Sigmoid colon (tissue), 6 donors: ENCODE measurements at regions not wholly inside any gene's neighbourhood (a gene's known extent, or its start where the extent isn't known, plus 50 kb on each side); places are given as distances from the start of the nearest gene placed in this dataset.
"Not testable (repeated sequence)": the region's sequence is repeated elsewhere in the genome, so short reads cannot be mapped to it uniquely, and the experiment has no call there.

Experiments
- DNase-seq: peaks from one replicate; pipeline ENCODE4 v3.0.0-alpha.2; 2019
- H3K27ac ChIP-seq, 4 donors: fragments of 200-600 bp; sonication (generic); one replicate each; pipeline ENCODE4 v1.5.1; 2016 to 2019; ENCODE audit warnings: mild to moderate bottlenecking in 1 of 4
- H3K27me3 ChIP-seq, 3 donors: fragments of 200-600 bp; sonication (generic); one replicate each; pipeline ENCODE4 v1.5.1; 2019; ENCODE audit warnings: mild to moderate bottlenecking in 1 of 3
- H3K36me3 ChIP-seq, 4 donors: fragments of 200-600 bp; sonication (generic); one replicate each; pipeline ENCODE4 v1.5.1; 2016 to 2019
- H3K4me1 ChIP-seq, 4 donors: fragments of 200-600 bp; sonication (generic); one replicate each; pipeline ENCODE4 v1.5.1; 2017 to 2019
- H3K4me3 ChIP-seq, 4 donors: fragments of 200-600 bp; sonication (generic); one replicate each; pipeline ENCODE4 v1.5.1; 2017 to 2019; ENCODE audit warnings: mild to moderate bottlenecking in 2 of 4, moderate library complexity in 1 of 4
- H3K9me3 ChIP-seq, 4 donors: fragments of 200-600 bp in 3 of 4; sonication (generic) in 3 of 4; one replicate each; pipeline versions ENCODE4 v1.5.1 to v1.6.1; 2013 to 2019
- EP300 ChIP-seq, 4 donors: sonication (generic); formaldehyde crosslinking; IDR thresholded peaks; one replicate each; pipeline ENCODE4 v1.6.1; 2017; ENCODE audit warnings: antibody characterized with exemption in 4 of 4
- POLR2A ChIP-seq, 2 donors: fragments of 450-650 bp; IDR thresholded peaks; one replicate each; pipeline ENCODE4 v1.6.1; 2016; ENCODE audit warnings: antibody characterized with exemption in 2 of 2, mild to moderate bottlenecking in 2 of 2, moderate library complexity in 2 of 2
- POLR2AphosphoS5 ChIP-seq, 4 donors: sonication (generic); formaldehyde crosslinking; IDR thresholded peaks; one replicate each; pipeline ENCODE4 v1.6.1; 2017; ENCODE audit warnings: antibody characterized with exemption in 4 of 4
- WGBS, 2 donors: extraction: QIAGEN DNeasy Blood & Tissue Kit; methylation state at CpG; one replicate each; pipeline ENCODE4 v1.1.7; 2013; 5-methylcytosine and 5-hydroxymethylcytosine counted together
- intact Hi-C: fragments of 100-400 bp; cut with DNase I; formaldehyde crosslinking; loops from one replicate; pipeline ENCODE4 v1.15.1; 2023
- TF ChIP-seq, protein P1 (sequence below), 4 experiments: fragments of 450-650 bp in 3 of 4; fragments of 200-600 bp in 1 of 4; IDR thresholded peaks; one replicate each; pipeline ENCODE4 v1.5.1; 2016 to 2019; ENCODE audit warnings: antibody characterized with exemption in 4 of 4, mild to moderate bottlenecking in 3 of 4, moderate library complexity in 2 of 4
- donor health status: healthy with polysubstance abuse.
- donor health status: healthy.

DNA sequence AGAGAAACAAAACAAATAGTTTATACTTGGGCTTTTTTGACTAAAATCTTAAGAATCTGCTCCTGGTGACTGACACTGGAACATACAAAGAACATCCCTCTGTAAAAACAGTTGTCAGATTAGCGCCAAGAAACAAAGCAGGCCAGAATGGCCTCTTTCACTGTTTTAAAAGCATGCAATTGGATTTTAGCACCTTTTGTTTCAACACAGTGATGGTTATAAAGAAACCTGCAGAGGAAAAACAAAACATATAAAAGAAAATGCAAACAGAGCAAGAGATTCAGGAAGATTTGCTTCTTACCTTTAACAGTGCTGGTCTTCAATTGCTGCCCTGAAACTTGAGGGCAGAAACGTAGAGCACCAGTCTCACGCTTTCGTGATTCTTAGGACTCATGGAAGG, 652.2 kb upstream of the KCND2 start:
- WGBS, 2 donors, result 49% methylated on average over 4 of the region's 4 CpGs
- DNase-seq, result no peak
- Histone ChIP-seq H3K9me3 (no peaks in the 10 kb centered on the region), H3K27ac (no peak overlapping the region), H3K4me1 (no peaks in the 10 kb centered on the region), H3K4me3 (no peak overlapping the region), H3K36me3 (no peaks in the 10 kb centered on the region), H3K27me3 (no peaks in the 10 kb centered on the region)
- TF ChIP-seq POLR2AphosphoS5 (IDR thresholded peaks at IDR 0.05) (no peak), POLR2A (IDR thresholded peaks at IDR 0.05) (no peak), EP300 (IDR thresholded peaks at IDR 0.05) (no peak)
- TF ChIP-seq, protein P1, sequence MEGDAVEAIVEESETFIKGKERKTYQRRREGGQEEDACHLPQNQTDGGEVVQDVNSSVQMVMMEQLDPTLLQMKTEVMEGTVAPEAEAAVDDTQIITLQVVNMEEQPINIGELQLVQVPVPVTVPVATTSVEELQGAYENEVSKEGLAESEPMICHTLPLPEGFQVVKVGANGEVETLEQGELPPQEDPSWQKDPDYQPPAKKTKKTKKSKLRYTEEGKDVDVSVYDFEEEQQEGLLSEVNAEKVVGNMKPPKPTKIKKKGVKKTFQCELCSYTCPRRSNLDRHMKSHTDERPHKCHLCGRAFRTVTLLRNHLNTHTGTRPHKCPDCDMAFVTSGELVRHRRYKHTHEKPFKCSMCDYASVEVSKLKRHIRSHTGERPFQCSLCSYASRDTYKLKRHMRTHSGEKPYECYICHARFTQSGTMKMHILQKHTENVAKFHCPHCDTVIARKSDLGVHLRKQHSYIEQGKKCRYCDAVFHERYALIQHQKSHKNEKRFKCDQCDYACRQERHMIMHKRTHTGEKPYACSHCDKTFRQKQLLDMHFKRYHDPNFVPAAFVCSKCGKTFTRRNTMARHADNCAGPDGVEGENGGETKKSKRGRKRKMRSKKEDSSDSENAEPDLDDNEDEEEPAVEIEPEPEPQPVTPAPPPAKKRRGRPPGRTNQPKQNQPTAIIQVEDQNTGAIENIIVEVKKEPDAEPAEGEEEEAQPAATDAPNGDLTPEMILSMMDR (IDR thresholded peaks at IDR 0.05), result no peak
- intact Hi-C loops, result no loop called here

DNA sequence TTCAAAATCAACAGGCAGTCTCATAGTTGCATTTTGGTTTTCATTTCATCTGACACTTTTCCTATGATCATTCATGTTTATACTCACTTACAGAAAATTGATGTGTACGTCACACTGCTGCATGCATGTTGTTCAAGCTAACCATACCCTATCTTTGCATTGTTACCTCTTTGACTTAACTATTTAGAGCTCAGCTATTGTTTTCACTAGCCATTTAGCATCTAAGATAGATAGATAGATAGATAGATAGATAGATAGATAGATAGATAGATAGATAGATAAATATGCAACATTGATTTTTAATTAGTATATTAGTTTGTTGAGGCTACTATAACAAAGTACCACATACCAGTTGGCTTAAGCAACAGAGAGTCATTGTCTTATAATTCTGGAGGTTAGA, 649.5 kb upstream of the KCND2 start:
- no peak for DNase-seq
- H3K27me3 ChIP-seq, result no peaks in the 10 kb centered on the region
- H3K4me3 ChIP-seq, result no peak overlapping the region
- no peak for TF ChIP-seq EP300 (IDR thresholded peaks at IDR 0.05)
- TF ChIP-seq POLR2A (IDR thresholded peaks at IDR 0.05), result no peak
- TF ChIP-seq, protein P1 (IDR thresholded peaks at IDR 0.05), result no peak
- no peaks in the 10 kb centered on the region for H3K9me3 ChIP-seq
- no peak overlapping the region for H3K27ac ChIP-seq
- intact Hi-C loops, result no loop called here
- WGBS, 2 donors, result 72% methylated on average over 1 of the region's 1 CpG
- H3K36me3 ChIP-seq, result no peaks in the 10 kb centered on the region
- no peaks in the 10 kb centered on the region for H3K4me1 ChIP-seq

DNA sequence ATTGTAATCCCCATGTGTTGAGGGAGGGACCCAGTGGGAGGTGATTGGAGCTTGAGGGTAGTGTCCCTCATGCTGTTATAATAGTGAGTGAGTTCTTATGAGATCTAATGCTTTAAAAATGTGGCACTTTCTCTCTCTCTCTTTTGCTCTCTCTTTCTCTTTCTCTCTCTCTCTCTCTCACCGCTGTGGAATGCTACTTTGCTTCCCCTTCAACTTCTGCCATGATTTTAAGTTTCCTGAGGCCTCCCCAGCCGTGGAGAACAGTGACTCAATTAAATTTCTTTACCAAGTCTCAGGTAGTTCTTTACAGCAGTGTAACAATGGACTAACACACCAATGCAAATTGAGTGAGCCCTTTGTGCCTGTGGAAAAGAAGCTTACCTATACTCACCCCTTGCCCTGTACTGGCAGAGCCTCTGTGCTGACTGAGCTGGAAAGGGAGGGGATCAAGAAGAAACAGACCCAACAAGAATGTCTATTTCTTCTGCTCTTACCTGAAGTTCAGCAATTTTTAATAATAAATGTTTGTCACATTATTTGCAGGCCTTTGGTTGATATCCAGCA, 642.5 kb upstream of the KCND2 start:
- no peaks in the 10 kb centered on the region for H3K36me3 ChIP-seq
- H3K9me3 ChIP-seq, result no peaks in the 10 kb centered on the region
- 44 to 57% methylated on average over 2 of the region's 2 CpGs for WGBS, 2 donors
- DNase-seq, result no peak
- H3K27me3 ChIP-seq, result no peaks in the 10 kb centered on the region
- H3K27ac ChIP-seq, result no peak overlapping the region
- TF ChIP-seq, protein P1 (IDR thresholded peaks at IDR 0.05), result no peak
- TF ChIP-seq POLR2A (IDR thresholded peaks at IDR 0.05) (no peak), POLR2AphosphoS5 (IDR thresholded peaks at IDR 0.05) (no peak), EP300 (IDR thresholded peaks at IDR 0.05) (no peak)
- intact Hi-C loops, result no loop called here
- H3K4me3 ChIP-seq, result no peak overlapping the region
- no peaks in the 10 kb centered on the region for H3K4me1 ChIP-seq

DNA sequence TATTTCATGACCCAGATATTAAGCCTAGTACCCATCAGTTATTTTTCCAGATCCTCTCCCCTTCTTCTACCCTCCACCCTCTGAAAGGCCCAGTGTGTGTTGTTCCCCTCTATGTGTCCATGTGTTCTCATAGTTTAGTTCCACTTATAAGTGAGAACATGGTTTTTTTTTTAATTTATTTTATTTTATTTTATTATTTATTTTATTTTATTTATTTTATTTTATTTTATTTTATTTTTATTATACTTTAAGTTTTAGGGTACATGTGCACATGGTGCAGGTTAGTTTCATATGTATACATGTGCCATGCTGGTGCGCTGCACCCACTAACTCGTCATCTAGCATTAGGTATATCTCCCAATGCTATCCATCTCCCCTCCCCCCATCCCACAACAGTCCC, 639.2 kb upstream of the KCND2 start:
- H3K4me1 ChIP-seq, intact Hi-C loops, H3K9me3 ChIP-seq, H3K27me3 ChIP-seq, DNase-seq, H3K36me3 ChIP-seq, H3K27ac ChIP-seq, H3K4me3 ChIP-seq: not testable (repeated sequence)
- 92 to 94% methylated on average over 2 of the region's 2 CpGs for WGBS, 2 donors

DNA sequence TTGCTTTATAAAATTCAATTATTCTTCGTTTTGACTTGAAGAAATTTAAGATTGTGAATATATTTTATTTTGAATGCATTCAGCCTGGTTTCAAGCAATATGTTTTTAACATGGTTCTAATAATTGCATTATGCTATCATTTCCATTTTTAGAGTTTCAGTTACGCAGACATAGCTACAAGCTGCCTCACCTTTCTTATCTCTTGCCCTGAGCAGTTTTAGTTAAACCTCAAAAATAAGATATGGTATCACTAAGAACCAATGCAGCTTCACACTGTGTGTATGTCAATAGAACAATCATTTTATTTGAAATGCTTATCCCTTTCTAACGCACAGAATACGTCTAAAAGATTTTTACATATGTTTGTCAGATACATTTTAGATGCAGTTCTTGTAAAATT, 632.6 kb upstream of the KCND2 start:
- intact Hi-C loops, result no loop called here

More for the DNA sequence above, 632.6 kb upstream of the KCND2 start:
- H3K4me3 ChIP-seq, result no peak overlapping the region
- 72 to 80% methylated on average over 4 of the region's 4 CpGs for WGBS, 2 donors
- no peak overlapping the region for H3K27ac ChIP-seq
- TF ChIP-seq, protein P1 (IDR thresholded peaks at IDR 0.05), result no peak
- TF ChIP-seq EP300 (IDR thresholded peaks at IDR 0.05), result no peak
- TF ChIP-seq POLR2AphosphoS5 (IDR thresholded peaks at IDR 0.05), result no peak
- TF ChIP-seq POLR2A (IDR thresholded peaks at IDR 0.05), result no peak
- DNase-seq, result no peak
- H3K36me3 ChIP-seq, result no peaks in the 10 kb centered on the region
- H3K4me1 ChIP-seq, result no peaks in the 10 kb centered on the region
- no peaks in the 10 kb centered on the region for H3K9me3 ChIP-seq
- no peaks in the 10 kb centered on the region for H3K27me3 ChIP-seq
